ENCODE measurements at regions not wholly inside any gene's neighbourhood (a gene's known extent, or its start where the extent isn't known, plus 50 kb on each side); places are given as distances from the start of the nearest gene placed in this dataset.

GRCh38 chr1:60872426-60873054 is 209.8 kb upstream of the NFIA start:
- TF ChIP-seq, protein P1, sequence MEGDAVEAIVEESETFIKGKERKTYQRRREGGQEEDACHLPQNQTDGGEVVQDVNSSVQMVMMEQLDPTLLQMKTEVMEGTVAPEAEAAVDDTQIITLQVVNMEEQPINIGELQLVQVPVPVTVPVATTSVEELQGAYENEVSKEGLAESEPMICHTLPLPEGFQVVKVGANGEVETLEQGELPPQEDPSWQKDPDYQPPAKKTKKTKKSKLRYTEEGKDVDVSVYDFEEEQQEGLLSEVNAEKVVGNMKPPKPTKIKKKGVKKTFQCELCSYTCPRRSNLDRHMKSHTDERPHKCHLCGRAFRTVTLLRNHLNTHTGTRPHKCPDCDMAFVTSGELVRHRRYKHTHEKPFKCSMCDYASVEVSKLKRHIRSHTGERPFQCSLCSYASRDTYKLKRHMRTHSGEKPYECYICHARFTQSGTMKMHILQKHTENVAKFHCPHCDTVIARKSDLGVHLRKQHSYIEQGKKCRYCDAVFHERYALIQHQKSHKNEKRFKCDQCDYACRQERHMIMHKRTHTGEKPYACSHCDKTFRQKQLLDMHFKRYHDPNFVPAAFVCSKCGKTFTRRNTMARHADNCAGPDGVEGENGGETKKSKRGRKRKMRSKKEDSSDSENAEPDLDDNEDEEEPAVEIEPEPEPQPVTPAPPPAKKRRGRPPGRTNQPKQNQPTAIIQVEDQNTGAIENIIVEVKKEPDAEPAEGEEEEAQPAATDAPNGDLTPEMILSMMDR (IDR thresholded peaks at IDR 0.05; ENCODE audit: extremely low read depth, missing control alignments) = no peak
- DNase-seq (ENCODE audit: low spot score) = no peak

- DNase-seq (ENCODE audit: low spot score) = no peak
- TF ChIP-seq, protein P1 (IDR thresholded peaks at IDR 0.05; ENCODE audit: extremely low read depth, missing control alignments) = no peak
These were observed 212.0 kb upstream of the NFIA start for GRCh38 chr1:60870269-60870865.

- no peak for DNase-seq (ENCODE audit: low spot score)
- TF ChIP-seq, protein P1 (IDR thresholded peaks at IDR 0.05; ENCODE audit: extremely low read depth, missing control alignments) = no peak
These were observed 213.3 kb upstream of the NFIA start for GRCh38 chr1:60868901-60869663.

- TF ChIP-seq, protein P1 (IDR thresholded peaks at IDR 0.05; ENCODE audit: extremely low read depth, missing control alignments) = no peak
- DNase-seq (ENCODE audit: low spot score) = no peak
These were observed 214.6 kb upstream of the NFIA start for GRCh38 chr1:60867782-60868181.

GRCh38 chr1:60866917-60867531 is 215.3 kb upstream of the NFIA start:
- no peak for DNase-seq (ENCODE audit: low spot score)
- TF ChIP-seq, protein P1 (IDR thresholded peaks at IDR 0.05; ENCODE audit: extremely low read depth, missing control alignments) = no peak

- DNase-seq (ENCODE audit: low spot score) = no peak
- TF ChIP-seq, protein P1 (IDR thresholded peaks at IDR 0.05; ENCODE audit: extremely low read depth, missing control alignments) = no peak
These were observed 216.0 kb upstream of the NFIA start for GRCh38 chr1:60866226-60866900.
